HG02571 (cell line): ENCODE measurements at regions not wholly inside any gene's neighbourhood (a gene's known extent, or its start where the extent isn't known, plus 50 kb on each side); places are given as distances from the start of the nearest gene placed in this dataset.

ENCODE experiments used
- ATAC-seq: cut with Tn5 transposase; IDR thresholded peaks from one replicate; pipeline ENCODE4 v1.9.1; 2021; ENCODE audit warnings: mild to moderate bottlenecking, moderate library complexity; ENCODE audit not compliant: unreplicated experiment

- ATAC-seq = no peak
Observed at GRCh38 chr3:96000966-96001365, 813.4 kb upstream of the EPHA6 start.

- ATAC-seq = no peak
Observed at GRCh38 chr3:96007650-96008195, 806.7 kb upstream of the EPHA6 start.

- ATAC-seq = no peak
Observed at GRCh38 chr3:96012939-96013338, 801.5 kb upstream of the EPHA6 start.

GRCh38 chr3:96017556-96017955 is 796.8 kb upstream of the EPHA6 start:
- ATAC-seq = no peak

- ATAC-seq = no peak
Observed at GRCh38 chr3:96022676-96023075, 791.7 kb upstream of the EPHA6 start.

GRCh38 chr3:96027718-96028117 is 786.7 kb upstream of the EPHA6 start:
- ATAC-seq = no peak

- no peak for ATAC-seq
Observed at GRCh38 chr3:96039632-96040031, 774.8 kb upstream of the EPHA6 start.

GRCh38 chr3:96059301-96059700 is 755.1 kb upstream of the EPHA6 start:
- ATAC-seq = no peak

GRCh38 chr3:96069065-96069464 is 745.3 kb upstream of the EPHA6 start:
- ATAC-seq = no peak

GRCh38 chr3:96070678-96071077 is 743.7 kb upstream of the EPHA6 start:
- ATAC-seq = no peak

- no peak for ATAC-seq
Observed at GRCh38 chr3:96071097-96071496, 743.3 kb upstream of the EPHA6 start.

- ATAC-seq = no peak
Observed at GRCh38 chr3:96072226-96072625, 742.2 kb upstream of the EPHA6 start.

GRCh38 chr3:96083610-96084009 is 730.8 kb upstream of the EPHA6 start:
- ATAC-seq = no peak

GRCh38 chr3:96086018-96086417 is 728.4 kb upstream of the EPHA6 start:
- no peak for ATAC-seq

- no peak for ATAC-seq
Observed at GRCh38 chr3:96101006-96101560, 713.3 kb upstream of the EPHA6 start.

GRCh38 chr3:96106701-96107100 is 707.7 kb upstream of the EPHA6 start:
- no peak for ATAC-seq
